ENCODE measurements at regions not wholly inside any gene's neighbourhood (a gene's known extent, or its start where the extent isn't known, plus 50 kb on each side); places are given as distances from the start of the nearest gene placed in this dataset.

- no peaks in the 10 kb centered on the region for H3K36me3 Mint-ChIP-seq (ENCODE audit: low read depth)
- H3K4me1 Mint-ChIP-seq: peaks cover 21% of the 10 kb centered on the region
- Histone ChIP-seq H3K27me3 (ENCODE audit: control insufficient read depth, insufficient read depth, low read length, poor library complexity, severe bottlenecking) (no peaks in the 10 kb centered on the region), H3K9me3 (ENCODE audit: control insufficient read depth, low read length) (no peaks in the 10 kb centered on the region), H3K4me3 (ENCODE audit: low read length) (no peak overlapping the region), H3K4me1 (ENCODE audit: control insufficient read depth, insufficient read depth, low read length) (peaks cover 4% of the 10 kb centered on the region), H3K36me3 (ENCODE audit: control insufficient read depth, insufficient read depth, low read length) (no peaks in the 10 kb centered on the region), H3K27ac (ENCODE audit: low read depth, low read length) (no peak overlapping the region), H3K9ac (ENCODE audit: extremely low read depth, low read length, poor library complexity, severe bottlenecking) (no peak overlapping the region)
- H3K27ac Mint-ChIP-seq: no peak overlapping the region
- H3K9me3 Mint-ChIP-seq: no peaks in the 10 kb centered on the region
- TF ChIP-seq CTCF (conservative IDR thresholded peaks at IDR 0.05): no peak
- DNase-seq: no peak
- H3K4me3 Mint-ChIP-seq: no peak overlapping the region
- 88 to 94% methylated on average over 1 to 2 of the region's 2 CpGs for WGBS, 2 experiments (ENCODE audit: insufficient coverage in 1 of 2, insufficient read length in 1 of 2)
- H3K27me3 Mint-ChIP-seq (ENCODE audit: insufficient read depth): no peaks in the 10 kb centered on the region
Measured at GRCh38 chr1:219434923-219435297, 178.0 kb downstream of the ZC3H11B start.

- no peak for DNase-seq
- Mint-ChIP-seq H3K9me3 (no peaks in the 10 kb centered on the region), H3K27me3 (ENCODE audit: insufficient read depth) (no peaks in the 10 kb centered on the region), H3K4me3 (no peak overlapping the region), H3K27ac (no peak overlapping the region), H3K4me1 (peaks cover 21% of the 10 kb centered on the region), H3K36me3 (ENCODE audit: low read depth) (no peaks in the 10 kb centered on the region)
- no peaks in the 10 kb centered on the region for H3K36me3 ChIP-seq (ENCODE audit: control insufficient read depth, insufficient read depth, low read length)
- no peaks in the 10 kb centered on the region for H3K27me3 ChIP-seq (ENCODE audit: control insufficient read depth, insufficient read depth, low read length, poor library complexity, severe bottlenecking)
- WGBS, 2 experiments (ENCODE audit: insufficient coverage in 1 of 2, insufficient read length in 1 of 2): 79 to 92% methylated on average over 5 to 6 of the region's 6 CpGs
- no peak overlapping the region for H3K27ac ChIP-seq (ENCODE audit: low read depth, low read length)
- H3K4me1 ChIP-seq (ENCODE audit: control insufficient read depth, insufficient read depth, low read length): peaks cover 4% of the 10 kb centered on the region
- no peak overlapping the region for H3K4me3 ChIP-seq (ENCODE audit: low read length)
- TF ChIP-seq CTCF (conservative IDR thresholded peaks at IDR 0.05): no peak
- H3K9me3 ChIP-seq (ENCODE audit: control insufficient read depth, low read length): no peaks in the 10 kb centered on the region
- H3K9ac ChIP-seq (ENCODE audit: extremely low read depth, low read length, poor library complexity, severe bottlenecking): no peak overlapping the region
Measured at GRCh38 chr1:219434285-219434922, 178.5 kb downstream of the ZC3H11B start.

GRCh38 chr1:219433496-219434131 lies 179.3 kb downstream of the ZC3H11B start:
- Histone ChIP-seq H3K9ac (ENCODE audit: extremely low read depth, low read length, poor library complexity, severe bottlenecking) (no peak overlapping the region), H3K4me3 (ENCODE audit: low read length) (no peak overlapping the region), H3K27ac (ENCODE audit: low read depth, low read length) (no peak overlapping the region), H3K4me1 (ENCODE audit: control insufficient read depth, insufficient read depth, low read length) (peaks cover 4% of the 10 kb centered on the region), H3K36me3 (ENCODE audit: control insufficient read depth, insufficient read depth, low read length) (no peaks in the 10 kb centered on the region), H3K27me3 (ENCODE audit: control insufficient read depth, insufficient read depth, low read length, poor library complexity, severe bottlenecking) (no peaks in the 10 kb centered on the region), H3K9me3 (ENCODE audit: control insufficient read depth, low read length) (peaks cover 4% of the 10 kb centered on the region)
- 75 to 84% methylated on average over 2 to 6 of the region's 6 CpGs for WGBS, 2 experiments (ENCODE audit: insufficient coverage in 1 of 2, insufficient read length in 1 of 2)
- Mint-ChIP-seq H3K4me3 (no peak overlapping the region), H3K27me3 (ENCODE audit: insufficient read depth) (no peaks in the 10 kb centered on the region), H3K9me3 (no peaks in the 10 kb centered on the region), H3K36me3 (ENCODE audit: low read depth) (no peaks in the 10 kb centered on the region), H3K4me1 (peaks cover 21% of the 10 kb centered on the region), H3K27ac (no peak overlapping the region)
- no peak for TF ChIP-seq CTCF (conservative IDR thresholded peaks at IDR 0.05)
- no peak for DNase-seq
